Activated CD4-positive, alpha-beta T cell treated with anti-CD3 and anti-CD28 coated beads for 24 hours (primary cell): ENCODE measurements at regions not wholly inside any gene's neighbourhood (a gene's known extent, or its start where the extent isn't known, plus 50 kb on each side); places are given as distances from the start of the nearest gene placed in this dataset.
"Not testable (repeated sequence)": the region's sequence is repeated elsewhere in the genome, so short reads cannot be mapped to it uniquely, and the experiment has no call there.

Experiments used
- DNase-seq, 2 donors: peaks; one replicate each; pipeline ENCODE4 v3.0.0-alpha.2; 2020; ENCODE audit warnings: low read depth in 2 of 2

DNA sequence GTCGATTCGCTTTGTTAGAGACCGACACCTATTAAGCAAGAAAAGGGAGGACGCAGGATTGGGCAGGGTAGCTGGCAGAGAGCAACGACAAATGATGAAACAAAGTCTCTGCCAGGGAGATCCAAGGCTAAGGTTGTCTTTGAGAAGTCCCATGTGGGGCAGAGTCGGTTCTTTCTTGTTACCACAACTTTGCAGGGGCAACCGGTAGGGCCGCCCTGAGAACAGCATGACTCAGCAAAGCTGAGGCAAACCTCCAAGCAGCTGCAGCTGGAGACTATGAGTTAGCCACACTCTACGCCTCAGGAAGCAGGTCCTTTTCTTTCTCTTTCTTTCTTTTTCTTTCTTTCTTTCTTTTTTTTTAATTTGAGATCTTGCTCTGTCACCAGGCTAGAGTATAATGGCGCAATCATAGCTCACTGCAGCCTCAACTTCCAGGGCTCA, 452.3 kb upstream of the ID2 start:
- peak in 1 of 2 donors; percentile 10 for DNase-seq

DNA sequence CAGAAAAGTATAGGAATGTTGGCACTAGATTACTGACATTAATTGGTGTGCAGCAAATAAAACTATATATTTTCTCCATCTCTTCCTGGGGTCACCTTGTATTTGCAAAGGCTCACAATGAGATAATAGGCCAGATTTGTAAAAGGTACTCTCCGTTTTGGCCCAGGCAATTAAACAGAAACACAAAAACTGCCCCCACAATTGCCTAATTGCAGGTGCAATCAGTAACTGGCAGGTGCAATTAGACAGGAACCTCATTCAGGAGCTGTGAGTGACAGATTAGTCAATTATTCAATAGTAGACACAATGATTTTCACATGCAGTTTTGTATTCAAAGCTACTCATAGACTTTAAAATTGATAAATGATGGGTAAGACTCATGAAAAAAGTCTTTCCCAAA, 451.4 kb upstream of the ID2 start:
- DNase-seq = no peak

DNA sequence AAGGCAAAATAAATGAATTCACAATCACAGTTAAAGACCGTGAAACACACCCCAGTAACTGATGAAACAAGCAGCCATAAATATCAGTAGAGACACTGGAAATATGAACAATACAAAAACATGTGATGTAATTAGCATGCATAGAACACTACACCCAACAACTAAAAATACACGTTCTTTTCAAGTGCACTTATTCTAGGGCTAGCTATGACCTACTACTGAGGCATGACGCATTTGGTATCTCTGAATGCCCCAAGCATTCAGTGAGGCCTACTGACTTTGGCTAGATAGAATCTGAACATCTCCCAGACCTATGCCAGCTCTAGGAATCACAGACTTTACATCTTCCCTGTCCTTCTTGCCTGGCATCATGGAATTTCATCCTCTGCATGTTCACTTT, 450.0 kb upstream of the ID2 start:
- DNase-seq = no peak

DNA sequence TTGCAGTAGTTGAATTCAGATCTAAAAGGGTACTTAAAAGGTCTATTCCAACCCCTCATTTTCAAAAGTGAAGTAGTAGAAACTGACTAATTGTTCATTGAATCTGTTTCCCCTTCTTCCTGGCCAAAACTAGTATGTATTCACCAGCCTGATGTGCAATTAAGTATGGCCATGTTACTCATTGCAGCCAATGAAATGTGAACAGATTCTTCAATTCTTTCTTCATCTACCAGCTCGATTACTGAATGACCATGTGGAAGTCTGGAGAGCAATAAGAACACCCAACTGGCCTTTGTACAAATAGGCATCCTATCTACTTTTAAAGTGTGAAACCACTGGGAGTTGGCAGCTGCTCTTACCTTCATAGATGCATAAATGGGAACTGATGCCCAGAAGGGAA, 449.0 kb upstream of the ID2 start:
- DNase-seq = no peak

DNA sequence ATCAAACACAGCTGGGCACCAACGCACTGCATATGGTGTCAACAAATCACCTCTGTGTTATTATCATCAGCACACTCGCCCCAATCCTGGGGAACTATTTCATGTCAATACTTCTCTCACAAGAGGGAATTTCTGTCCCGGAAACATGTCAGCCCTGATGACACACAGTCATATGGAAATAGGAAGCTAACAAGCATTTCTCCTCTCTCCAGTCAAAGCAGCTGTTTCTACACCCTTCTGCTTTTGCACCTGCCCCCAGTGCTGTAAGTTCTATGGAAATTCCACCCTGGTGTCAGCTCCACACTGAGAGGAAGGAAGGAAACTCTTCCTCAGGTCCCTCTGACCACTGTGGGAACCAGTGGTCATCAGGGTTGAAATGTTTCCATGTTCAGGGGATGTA, 447.6 kb upstream of the ID2 start:
- no peak for DNase-seq

DNA sequence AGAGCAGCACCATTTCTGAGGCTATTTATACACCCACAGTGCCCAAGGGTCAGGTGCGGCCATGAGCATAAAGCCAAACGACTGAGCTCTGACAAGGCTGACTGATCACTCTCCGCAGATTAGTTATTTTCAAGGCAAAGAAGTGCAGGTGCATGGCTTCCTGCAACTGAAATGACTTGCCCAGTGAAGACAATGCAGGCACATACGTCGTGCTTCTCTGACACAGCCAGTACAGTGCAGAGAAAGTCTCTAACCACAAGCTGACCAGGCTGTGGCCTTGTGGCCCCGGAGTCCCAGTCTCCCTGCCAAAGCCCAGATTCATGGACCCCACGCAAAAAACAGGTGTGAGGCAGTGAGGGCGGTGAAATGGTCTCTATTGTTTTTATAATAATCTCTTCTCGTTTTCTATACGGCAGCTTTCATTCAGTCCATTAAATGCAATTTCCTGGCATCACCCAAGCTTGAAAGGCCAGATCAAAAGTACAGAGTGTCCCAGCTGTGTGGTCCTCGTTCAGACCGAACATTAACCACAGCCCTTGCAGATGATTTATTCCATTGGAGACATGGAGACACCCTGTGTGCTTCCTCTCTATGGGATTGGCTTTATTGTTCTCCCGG, 447.0 kb upstream of the ID2 start:
- no peak for DNase-seq

DNA sequence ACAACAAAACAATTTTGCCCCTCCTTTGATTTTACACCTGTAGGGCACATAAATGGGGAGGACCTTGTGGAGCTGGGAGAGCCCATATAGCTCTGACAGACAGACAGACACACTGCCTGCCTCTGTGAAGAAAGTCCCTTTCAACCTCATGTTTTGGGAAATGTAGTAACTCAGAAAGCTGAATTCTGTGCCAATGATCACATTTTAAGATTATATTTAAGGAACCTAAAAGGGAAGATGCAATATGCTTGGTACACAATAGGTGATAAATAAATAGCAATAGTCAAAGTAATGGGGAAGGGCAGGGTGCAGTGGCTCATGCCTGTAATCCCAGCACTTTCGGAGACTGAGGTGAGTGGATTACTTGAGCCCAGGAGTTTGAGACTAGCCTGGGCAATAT, 446.4 kb upstream of the ID2 start:
- DNase-seq = no peak

DNA sequence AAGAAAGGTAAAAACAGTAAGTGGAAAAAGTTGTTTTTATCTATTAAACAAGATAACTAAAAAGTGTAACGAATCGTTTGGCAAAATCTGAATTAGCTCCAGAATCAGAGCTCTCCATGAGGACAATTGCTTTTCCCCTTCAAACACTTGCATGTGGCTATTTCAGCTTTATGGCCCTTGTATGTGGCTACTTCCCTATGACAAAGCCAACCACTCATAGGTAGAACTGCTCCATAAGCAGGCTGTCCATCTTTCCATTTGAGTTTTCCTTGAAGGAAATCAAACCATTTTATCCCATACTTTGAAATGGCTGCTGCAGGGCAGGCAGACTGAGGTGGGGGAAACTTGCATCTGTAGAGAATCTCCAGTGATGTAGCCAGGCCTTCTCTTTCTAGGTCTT, 445.5 kb upstream of the ID2 start:
- no peak for DNase-seq

DNA sequence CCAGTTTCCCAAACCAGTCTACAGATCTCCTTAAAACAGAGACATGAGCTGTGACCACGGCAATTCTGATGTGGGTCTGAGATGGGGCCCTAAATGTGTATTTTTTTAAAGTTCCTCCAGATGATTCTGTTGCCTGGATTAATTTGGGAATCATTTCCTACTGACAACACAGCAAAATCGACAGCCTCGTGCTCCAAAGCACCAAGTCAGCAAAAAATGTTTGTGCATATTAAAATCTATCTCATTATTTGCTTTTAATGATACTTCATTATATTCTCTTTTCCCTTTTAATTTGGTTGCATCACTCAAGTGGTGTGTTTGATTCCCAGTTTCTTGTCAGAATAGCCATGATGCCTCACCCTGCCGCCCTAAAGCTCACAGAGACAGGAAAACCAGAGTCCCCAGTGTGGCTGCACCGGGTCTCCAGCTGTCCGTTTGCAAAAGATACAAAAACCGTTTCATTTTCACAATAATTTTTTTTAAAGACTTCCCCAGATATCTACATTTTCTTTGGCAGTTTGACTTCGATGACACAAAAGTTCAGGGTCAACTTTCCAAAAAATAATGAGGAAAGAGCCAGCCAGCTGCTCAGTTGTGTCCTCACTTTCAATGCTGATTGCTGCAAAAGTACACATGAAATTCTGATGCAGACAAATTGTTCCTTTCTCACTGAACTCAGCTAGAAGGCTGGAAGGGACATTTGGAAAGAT, 443.2 kb upstream of the ID2 start:
- DNase-seq = no peak

DNA sequence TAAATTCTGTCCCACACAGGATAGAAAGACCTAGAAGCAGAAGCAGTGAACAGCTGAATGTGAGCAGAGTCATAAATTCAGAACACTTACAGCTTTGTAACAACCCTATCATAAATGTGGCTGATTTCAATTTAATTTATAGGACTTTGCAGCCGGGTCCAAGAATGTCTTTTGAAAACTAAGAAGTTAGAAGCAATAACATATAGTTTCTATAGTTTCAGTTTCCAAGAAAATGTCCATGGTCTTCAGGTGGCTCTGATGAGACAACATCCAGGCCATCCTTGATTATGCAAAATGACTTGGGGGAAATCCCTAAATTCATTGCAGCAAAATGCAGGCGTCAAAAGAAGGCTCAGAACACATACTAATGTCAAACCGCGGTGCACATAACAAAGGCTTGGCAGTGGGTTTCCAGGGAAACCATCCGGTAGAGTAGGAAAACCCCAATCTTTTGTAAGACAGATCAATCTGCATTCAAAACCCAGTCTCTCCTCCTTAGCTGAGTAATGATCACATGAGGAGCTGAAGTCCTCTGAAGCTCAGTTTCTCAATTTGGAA, 442.2 kb upstream of the ID2 start:
- peak; percentile 6 to 11 for DNase-seq

DNA sequence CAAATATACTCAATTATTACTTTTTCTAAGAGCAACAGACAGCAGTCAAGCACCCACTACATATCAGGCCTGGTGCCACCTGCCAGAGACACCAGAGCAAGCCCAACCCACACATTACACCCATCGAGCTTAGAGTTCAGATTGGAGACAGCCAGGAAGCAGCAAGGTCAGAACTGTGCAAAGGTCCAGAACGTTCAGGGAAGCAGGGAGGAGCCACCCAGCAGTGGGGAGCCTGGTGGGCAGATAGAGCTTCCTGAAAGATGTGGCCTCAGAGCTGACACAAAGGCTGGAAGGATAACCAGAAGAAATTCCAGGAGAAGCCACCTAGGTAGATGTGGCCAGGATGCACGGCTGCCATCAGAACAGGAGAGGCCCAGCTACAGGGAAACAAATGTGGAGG, 440.5 kb upstream of the ID2 start:
- no peak for DNase-seq

DNA sequence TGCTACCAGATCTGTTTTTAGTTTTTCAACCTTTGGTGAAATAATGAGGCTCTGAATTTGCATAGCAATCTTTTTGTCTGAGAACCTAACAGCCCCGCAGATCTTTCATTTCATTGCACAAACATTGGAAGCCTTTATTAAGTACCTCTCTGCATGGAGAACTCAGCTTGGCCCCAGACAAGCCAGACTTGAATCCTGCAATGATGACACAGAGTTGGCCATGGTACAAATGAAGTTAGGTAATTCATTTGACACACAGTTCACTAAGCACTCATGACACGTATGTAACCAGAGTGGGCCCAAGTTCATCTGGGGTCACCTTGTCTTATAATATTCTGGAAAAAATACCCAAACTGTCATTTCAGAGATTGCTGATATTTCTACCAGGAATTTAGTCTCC, 439.1 kb upstream of the ID2 start:
- no peak for DNase-seq

DNA sequence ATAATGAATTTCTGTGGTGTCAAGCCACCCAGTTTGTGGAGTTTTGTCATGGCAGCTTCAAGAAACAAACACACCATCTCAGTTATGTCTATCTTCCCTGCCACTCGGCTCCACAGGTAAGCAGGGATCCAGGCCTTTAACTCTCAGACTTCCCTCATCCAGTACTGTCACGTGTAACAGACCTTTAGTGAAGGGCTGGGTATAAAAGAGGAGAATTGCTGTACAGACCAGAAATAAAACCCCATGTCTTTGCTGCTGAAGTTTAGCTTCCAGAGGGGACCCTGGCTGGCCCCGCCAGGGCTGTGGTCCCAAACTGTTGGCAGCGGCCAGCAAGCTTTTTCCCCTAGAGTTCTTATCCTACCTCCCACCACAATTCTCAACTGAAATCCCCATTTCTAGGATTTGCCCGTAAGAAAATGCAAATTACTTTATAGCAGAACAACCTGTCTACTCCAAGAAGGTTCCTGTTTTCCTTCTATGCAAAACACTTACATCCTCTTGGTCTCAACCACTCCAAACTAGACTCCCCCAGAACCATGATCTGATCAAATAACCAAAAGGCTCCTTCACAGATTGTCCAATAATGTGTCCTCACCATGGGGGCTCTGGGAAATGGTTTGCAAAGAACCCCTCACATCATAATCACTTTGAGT, 438.0 kb upstream of the ID2 start:
- no peak for DNase-seq

DNA sequence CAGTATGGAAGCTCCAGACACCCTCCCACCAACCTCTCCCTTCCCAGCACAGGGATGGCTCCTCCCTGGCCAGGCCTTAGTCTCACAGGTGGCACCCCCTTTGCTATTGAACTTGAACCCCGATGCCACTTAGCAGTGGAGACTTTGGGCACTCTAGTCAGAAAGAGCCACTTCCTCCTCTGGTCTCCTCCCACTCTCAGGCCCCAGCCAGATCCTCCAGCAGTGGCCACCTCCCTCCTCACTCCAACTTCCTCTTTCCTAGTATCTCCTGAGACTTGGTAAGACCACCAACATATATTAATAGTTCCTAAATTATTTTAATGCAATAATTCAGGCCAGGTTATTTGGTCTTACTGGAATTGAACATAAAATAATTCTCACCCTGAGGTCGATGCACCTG, 437.2 kb upstream of the ID2 start:
- no peak for DNase-seq

DNA sequence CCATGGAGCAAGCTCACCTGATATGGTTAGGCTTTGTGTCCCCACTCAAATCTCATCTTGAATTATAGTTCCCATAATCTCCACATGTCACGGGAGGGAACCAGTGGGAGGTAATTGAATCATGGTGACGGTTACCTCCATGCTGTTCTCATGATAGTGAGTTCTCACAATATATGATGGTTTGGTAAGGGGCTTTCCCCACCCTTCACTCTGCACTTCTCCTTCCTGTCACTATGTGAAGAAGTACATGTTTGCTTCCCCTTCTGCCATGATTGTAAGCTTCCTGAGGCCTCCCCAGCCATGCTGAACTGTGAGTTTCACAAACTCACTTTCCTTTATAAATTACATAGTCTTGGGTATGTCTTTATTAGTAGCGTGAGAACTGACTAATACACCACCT, 435.7 kb upstream of the ID2 start:
- no peak for DNase-seq

DNA sequence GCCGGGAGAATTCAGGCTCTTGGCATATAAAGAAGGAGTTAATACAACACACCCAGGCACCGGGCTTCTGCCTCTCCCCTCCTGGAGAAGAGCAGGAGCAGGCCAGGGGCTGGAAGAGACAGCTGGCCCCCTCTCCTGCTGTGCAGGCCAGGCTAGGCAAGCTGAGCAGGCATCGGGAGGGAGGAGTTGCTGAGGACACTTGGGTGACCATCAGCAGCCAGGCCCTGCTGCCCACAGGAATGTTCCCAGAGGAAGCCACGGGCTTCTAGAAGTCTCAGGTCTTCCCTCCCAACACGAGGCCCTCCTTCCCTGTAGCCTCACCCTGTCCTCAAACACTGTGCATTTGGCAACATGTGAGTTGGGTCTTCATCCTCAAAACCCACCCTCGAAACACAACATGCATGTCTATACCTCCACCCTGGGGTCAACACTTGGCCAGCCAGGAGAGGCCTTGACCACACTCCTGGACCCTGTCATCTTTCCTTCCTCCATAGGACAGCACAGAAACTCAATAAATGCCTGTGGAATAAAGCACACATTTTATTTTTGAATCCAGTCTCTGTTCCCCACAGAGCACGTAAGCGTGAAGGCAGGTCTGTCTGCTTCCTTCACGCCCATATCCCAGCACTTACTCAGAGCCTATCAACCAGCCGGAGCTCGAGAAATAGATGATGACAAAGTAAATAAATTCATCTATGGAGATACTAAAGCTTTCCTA, 433.8 kb upstream of the ID2 start:
- no peak for DNase-seq

DNA sequence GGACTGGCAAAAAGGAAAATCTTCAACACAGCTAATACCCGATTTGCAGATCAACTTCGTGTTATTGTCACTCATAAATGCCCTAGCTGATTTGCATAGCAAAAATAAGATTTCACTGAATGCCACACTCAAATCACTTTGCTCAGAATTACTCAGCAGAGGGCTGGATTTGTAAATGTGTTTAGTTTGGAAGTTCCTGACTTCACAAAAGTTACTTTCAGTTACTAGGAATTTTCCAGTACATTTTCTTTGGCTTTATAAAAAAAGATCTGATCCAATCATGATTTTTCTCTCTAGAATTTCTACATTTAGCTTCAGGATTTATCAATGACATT, 433.3 kb upstream of the ID2 start:
- no peak for DNase-seq

DNA sequence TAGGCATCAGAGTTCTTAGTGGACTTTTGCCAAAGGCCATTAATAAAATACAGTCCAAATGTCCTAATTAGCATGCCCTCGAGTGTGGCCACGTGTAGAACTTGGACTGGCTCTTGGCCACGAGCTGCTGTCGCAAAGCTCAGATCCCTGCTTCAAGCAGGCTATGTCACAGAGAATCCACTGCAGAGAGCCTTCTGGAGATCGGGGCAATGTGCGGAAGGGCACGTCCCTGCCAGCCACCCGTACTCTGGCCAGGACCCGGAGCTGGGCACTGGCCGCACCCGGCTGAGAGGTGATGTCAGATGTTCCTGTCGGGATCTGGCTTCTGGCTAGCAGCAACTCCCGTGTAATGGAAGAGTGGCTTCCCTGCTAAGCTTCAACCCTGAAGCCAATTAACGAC, 432.7 kb upstream of the ID2 start:
- no peak for DNase-seq

DNA sequence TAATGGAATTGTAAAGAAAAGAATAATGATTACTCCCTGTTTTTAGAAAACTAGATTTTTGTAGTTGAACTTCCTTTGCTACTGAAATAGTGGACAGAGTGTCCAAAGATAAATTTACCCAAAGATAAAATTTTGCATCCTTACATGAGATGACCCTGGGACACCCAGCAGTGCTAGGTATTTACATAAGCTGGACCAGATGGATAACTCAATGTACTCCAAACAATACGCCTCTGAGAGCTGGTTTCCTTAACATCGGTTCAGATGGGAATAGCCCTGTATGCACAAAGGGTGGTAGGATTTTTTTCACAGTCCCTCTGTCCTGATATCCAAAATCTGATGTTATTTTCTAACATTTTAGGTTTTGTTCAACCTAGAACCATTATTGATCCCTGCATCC, 432.1 kb upstream of the ID2 start:
- no peak for DNase-seq

DNA sequence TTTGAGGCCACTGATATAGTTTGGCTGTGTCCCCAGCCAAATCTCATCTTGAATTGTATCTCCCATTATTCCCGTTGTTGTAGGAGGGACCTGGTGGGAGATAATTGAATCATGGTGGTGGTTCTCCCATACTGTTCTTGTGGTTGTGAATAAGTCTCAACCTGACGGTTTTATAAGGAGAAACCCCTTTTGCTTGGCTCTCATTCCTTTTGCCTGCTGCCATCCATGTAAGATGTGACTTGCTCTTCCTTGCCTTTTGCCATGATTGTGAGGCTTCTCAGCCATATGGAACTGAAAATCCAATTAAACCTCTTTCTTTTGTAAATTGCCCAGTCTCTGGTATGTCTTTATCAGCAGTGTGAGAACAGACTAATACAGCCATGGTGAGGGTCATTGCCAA, 431.6 kb upstream of the ID2 start:
- DNase-seq = not testable (repeated sequence)

DNA sequence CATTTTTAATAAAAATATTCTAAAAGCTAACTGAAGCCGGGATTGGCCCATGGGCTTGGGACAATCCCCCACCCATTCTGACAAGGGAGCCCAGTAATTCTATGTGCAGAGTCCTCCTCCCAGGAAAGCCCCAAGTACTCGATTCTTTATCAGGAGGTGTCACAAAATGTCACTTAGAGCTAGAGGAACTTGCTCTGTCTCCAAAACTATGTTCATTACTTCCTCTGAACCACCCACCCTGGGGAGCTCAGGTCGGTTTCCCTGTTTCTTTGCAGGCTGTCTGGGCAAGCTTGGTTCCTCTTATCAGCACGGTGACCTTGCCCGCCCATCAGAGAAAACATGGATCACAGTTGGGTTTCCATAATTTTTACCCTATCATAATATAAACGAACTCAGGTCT, 430.6 kb upstream of the ID2 start:
- DNase-seq = no peak

DNA sequence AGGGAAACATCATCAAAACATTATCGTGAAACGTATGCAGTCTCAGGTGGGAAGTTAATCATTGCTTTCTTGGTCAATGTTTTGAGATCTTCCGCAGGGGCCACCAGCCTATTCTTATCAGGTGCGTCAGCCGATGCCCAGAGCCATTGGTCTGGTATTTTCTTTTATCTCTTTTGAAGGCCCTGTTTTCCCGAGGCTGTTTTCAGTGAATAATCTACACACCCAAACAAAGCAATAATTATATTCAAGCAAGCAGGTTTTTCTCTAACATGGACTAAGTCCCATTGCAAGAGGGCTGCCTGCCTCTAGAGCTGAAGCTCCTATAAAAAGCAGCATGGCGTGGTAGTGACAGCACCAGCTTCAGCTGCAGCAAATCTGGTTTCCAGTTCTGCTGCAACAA, 430.0 kb upstream of the ID2 start:
- DNase-seq = no peak
